ENCODE measurements at regions not wholly inside any gene's neighbourhood (a gene's known extent, or its start where the extent isn't known, plus 50 kb on each side); places are given as distances from the start of the nearest gene placed in this dataset.

DNA sequence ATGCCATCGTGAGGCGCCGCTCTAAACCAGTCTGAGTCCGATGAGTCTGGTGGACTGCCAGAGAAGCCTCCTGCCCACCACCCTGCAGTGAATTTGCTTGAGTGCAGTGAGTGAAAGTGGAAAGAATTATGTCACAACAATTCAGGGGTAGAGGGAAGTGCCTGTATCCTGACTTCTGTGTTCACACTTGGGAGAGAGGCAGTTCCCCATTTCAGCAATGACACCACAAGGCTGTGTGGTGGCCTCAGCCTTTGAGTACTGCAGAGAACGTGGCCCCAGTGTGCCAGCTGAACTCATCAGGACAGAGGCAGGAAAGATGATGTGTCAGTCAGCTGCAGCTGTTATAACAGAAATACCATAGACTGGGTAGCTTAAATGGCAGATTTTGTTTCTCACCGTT, 155.6 kb downstream of the COG6 start:
- TF ChIP-seq, protein P1, sequence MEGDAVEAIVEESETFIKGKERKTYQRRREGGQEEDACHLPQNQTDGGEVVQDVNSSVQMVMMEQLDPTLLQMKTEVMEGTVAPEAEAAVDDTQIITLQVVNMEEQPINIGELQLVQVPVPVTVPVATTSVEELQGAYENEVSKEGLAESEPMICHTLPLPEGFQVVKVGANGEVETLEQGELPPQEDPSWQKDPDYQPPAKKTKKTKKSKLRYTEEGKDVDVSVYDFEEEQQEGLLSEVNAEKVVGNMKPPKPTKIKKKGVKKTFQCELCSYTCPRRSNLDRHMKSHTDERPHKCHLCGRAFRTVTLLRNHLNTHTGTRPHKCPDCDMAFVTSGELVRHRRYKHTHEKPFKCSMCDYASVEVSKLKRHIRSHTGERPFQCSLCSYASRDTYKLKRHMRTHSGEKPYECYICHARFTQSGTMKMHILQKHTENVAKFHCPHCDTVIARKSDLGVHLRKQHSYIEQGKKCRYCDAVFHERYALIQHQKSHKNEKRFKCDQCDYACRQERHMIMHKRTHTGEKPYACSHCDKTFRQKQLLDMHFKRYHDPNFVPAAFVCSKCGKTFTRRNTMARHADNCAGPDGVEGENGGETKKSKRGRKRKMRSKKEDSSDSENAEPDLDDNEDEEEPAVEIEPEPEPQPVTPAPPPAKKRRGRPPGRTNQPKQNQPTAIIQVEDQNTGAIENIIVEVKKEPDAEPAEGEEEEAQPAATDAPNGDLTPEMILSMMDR (IDR thresholded peaks at IDR 0.05): no peak
- TF ChIP-seq POLR2A (IDR thresholded peaks at IDR 0.05): no peak
